Gastrocnemius medialis (tissue), 4 donors: ENCODE measurements at regions not wholly inside any gene's neighbourhood (a gene's known extent, or its start where the extent isn't known, plus 50 kb on each side); places are given as distances from the start of the nearest gene placed in this dataset.

Experiments
- ATAC-seq, 2 donors: fragments of 150-250 bp; one replicate each; pipeline ENCODE4 v1.9.1; 2016
- DNase-seq, 2 donors: peaks; one replicate each; pipeline ENCODE4 v3.0.0-alpha.2; 2019
- H3K27ac ChIP-seq, 4 donors: fragments of 200-600 bp; sonication (generic); 1 replicate in 1 of 4; 2 replicates in 3 of 4; pipeline ENCODE4 v1.5.1; 2016 to 2018; ENCODE audit warnings: mild to moderate bottlenecking in 2 of 4, moderate library complexity in 1 of 4
- H3K27me3 ChIP-seq, 3 donors: fragments of 200-600 bp; sonication (generic) in 2 of 3; 1 replicate in 1 of 3; 2 replicates in 2 of 3; pipeline versions ENCODE4 v1.5.1 to v1.6.0; 2016 to 2019; ENCODE audit warnings: mild to moderate bottlenecking in 1 of 3, moderate library complexity in 1 of 3
- H3K36me3 ChIP-seq, 2 donors: fragments of 200-600 bp; sonication (generic) in 1 of 2; one replicate each; pipeline ENCODE4 v1.5.1; 2017 to 2018
- H3K4me1 ChIP-seq, 2 donors: fragments of 200-600 bp; sonication (generic) in 1 of 2; one replicate each; pipeline ENCODE4 v1.5.1; 2016 to 2017; ENCODE audit warnings: mild to moderate bottlenecking in 2 of 2
- H3K4me3 ChIP-seq, 4 donors: fragments of 200-600 bp; sonication (generic) in 3 of 4; 1 replicate in 1 of 4; 2 replicates in 3 of 4; pipeline ENCODE4 v1.5.1; 2016 to 2019; ENCODE audit warnings: mild to moderate bottlenecking in 2 of 4
- H3K9me3 ChIP-seq, 3 donors: fragments of 200-600 bp; sonication (generic) in 2 of 3; 1 replicate in 1 of 3; 2 replicates in 2 of 3; pipeline ENCODE4 v1.5.1; 2016 to 2019
- CTCF ChIP-seq, 5 experiments: fragments of 450-650 bp in 3 of 5; fragments of 200-600 bp in 2 of 5; sonication (generic) in 2 of 5; IDR thresholded peaks in 4 of 5; conservative IDR thresholded peaks in 1 of 5; 1 replicate in 4 of 5; 2 replicates in 1 of 5; pipeline ENCODE4 v1.5.1; 2016 to 2019; ENCODE audit warnings: antibody characterized with exemption in 5 of 5, mild to moderate bottlenecking in 3 of 5, moderate library complexity in 3 of 5
- POLR2A ChIP-seq, 2 donors: fragments of 450-650 bp; IDR thresholded peaks; one replicate each; pipeline ENCODE4 v1.6.1; 2017; ENCODE audit warnings: antibody characterized with exemption in 2 of 2, mild to moderate bottlenecking in 2 of 2, moderate library complexity in 2 of 2
- in situ Hi-C, 4 donors: fragments of 200-750 bp; cut with MboI; loops; one replicate each; pipeline versions ENCODE4 v1.15.0 to v1.8.0; 2017; ENCODE audit warnings: low sequenced_read_pairs in 4 of 4
- intact Hi-C: fragments of 100-400 bp; cut with DNase I; formaldehyde crosslinking; loops from one replicate; pipeline ENCODE4 v1.15.1; 2023; ENCODE audit warnings: low total_unique reads

DNA sequence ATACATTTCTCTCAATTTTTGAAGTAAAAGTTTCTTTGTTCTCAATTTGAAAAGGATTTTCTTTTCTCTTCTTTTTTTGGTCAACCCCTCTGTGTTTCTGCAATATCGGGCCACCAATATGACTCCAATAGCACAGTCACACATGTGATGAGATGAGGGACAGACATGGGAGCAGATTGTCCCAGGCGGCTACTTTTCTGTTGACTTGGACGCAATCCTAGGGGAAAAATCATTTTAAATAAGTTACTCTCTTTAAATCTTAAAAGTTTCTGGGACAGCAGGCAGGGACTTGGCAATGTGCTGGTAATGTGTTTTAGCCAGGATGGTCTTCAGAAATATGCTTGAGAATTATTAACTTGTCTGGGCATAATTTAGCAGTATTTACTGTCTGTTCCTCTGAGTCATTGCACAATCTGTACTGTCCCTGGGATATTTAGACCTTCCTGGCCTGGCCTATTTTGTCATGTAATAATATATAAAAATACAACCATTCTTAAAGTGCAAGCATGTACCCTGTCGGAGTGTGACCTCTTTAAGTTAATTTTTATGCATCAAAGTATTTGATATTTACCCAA is 388.5 kb upstream of the FANCL start:
- Histone ChIP-seq H3K4me3 (no peak overlapping the region), H3K4me1 (no peaks in the 10 kb centered on the region), H3K36me3 (no peaks in the 10 kb centered on the region), H3K9me3 (no peaks in the 10 kb centered on the region), H3K27ac (no peak overlapping the region), H3K27me3 (no peaks in the 10 kb centered on the region)
- ATAC-seq (no peak), DNase-seq (no peak)
- no peak for TF ChIP-seq POLR2A (IDR thresholded peaks at IDR 0.05)
- TF ChIP-seq CTCF (IDR thresholded peaks at IDR 0.05 in 4 of 5, conservative IDR thresholded peaks at IDR 0.05 in 1 of 5): no peak
- intact Hi-C loops (no loop called here), in situ Hi-C loops (no loop called here)

GRCh38 chr2:58620896-58621295 is 379.8 kb upstream of the FANCL start:
- H3K4me3 ChIP-seq: no peak overlapping the region
- H3K27me3 ChIP-seq: no peaks in the 10 kb centered on the region
- H3K4me1 ChIP-seq: no peaks in the 10 kb centered on the region
- DNase-seq (no peak), ATAC-seq (no peak)
- no peaks in the 10 kb centered on the region for H3K36me3 ChIP-seq
- no peak for TF ChIP-seq POLR2A (IDR thresholded peaks at IDR 0.05)
- TF ChIP-seq CTCF (IDR thresholded peaks at IDR 0.05 in 4 of 5, conservative IDR thresholded peaks at IDR 0.05 in 1 of 5): no peak
- in situ Hi-C loops: no loop called here
- intact Hi-C loops: no loop called here
- no peaks in the 10 kb centered on the region for H3K9me3 ChIP-seq
- no peak overlapping the region for H3K27ac ChIP-seq

DNA sequence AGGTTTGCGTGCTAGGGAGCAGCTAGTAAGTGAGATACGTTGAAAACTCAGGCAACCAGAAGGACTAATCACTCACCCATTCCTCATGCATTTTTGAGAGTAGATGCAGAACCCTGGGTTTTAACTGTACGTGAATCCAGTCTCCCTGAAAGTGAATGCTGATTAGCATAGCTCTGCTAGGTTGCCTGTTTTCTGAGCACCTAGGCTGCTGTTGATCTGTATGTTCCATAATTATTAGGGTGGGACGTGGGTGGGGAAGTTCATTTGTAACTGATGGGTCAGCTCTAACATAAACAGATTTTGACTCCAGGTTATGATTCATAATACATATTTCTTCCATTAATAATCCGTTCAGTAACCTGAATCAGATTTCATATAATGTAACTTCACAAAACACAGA is 379.0 kb upstream of the FANCL start:
- Histone ChIP-seq H3K36me3 (no peaks in the 10 kb centered on the region), H3K4me3 (no peak overlapping the region), H3K27me3 (no peaks in the 10 kb centered on the region), H3K9me3 (no peaks in the 10 kb centered on the region), H3K27ac (no peak overlapping the region), H3K4me1 (no peaks in the 10 kb centered on the region)
- DNase-seq (no peak), ATAC-seq (no peak)
- TF ChIP-seq CTCF (IDR thresholded peaks at IDR 0.05 in 4 of 5, conservative IDR thresholded peaks at IDR 0.05 in 1 of 5) (no peak), POLR2A (IDR thresholded peaks at IDR 0.05) (no peak)
- intact Hi-C loops: no loop called here
- in situ Hi-C loops: no loop called here

- in situ Hi-C loops: no loop called here
- ATAC-seq: no peak
Measured at GRCh38 chr2:58616961-58617360, 375.8 kb upstream of the FANCL start.

More at GRCh38 chr2:58616961-58617360, 375.8 kb upstream of the FANCL start:
- no peaks in the 10 kb centered on the region for H3K36me3 ChIP-seq
- no peaks in the 10 kb centered on the region for H3K9me3 ChIP-seq
- intact Hi-C loops: no loop called here
- H3K27ac ChIP-seq: no peak overlapping the region
- H3K4me1 ChIP-seq: no peaks in the 10 kb centered on the region
- no peak overlapping the region for H3K4me3 ChIP-seq
- TF ChIP-seq CTCF (IDR thresholded peaks at IDR 0.05 in 4 of 5, conservative IDR thresholded peaks at IDR 0.05 in 1 of 5) (no peak), POLR2A (IDR thresholded peaks at IDR 0.05) (no peak)
- no peak for DNase-seq
- H3K27me3 ChIP-seq: no peaks in the 10 kb centered on the region
